Breast epithelium (tissue), 4 donors: ENCODE measurements at regions not wholly inside any gene's neighbourhood (a gene's known extent, or its start where the extent isn't known, plus 50 kb on each side); places are given as distances from the start of the nearest gene placed in this dataset.

ENCODE experiments used
- DNase-seq, 2 donors: peaks; one replicate each; pipeline ENCODE4 v3.0.0-alpha.2; 2019; ENCODE audit warnings: low spot score in 2 of 2
- H3K27ac ChIP-seq, 2 donors: fragments of 200-600 bp; sonication (generic) in 1 of 2; one replicate each; pipeline ENCODE4 v1.5.1; 2016 to 2019; ENCODE audit warnings: mild to moderate bottlenecking in 1 of 2
- H3K27me3 ChIP-seq, 2 donors: fragments of 200-600 bp; sonication (generic) in 1 of 2; one replicate each; pipeline versions ENCODE4 v1.5.1 to v1.6.0; 2017 to 2019; ENCODE audit warnings: control low read depth in 1 of 2, mild to moderate bottlenecking in 1 of 2
- H3K36me3 ChIP-seq: fragments of 200-600 bp; one replicate; pipeline ENCODE4 v1.5.1; 2019
- H3K4me1 ChIP-seq, 2 donors: fragments of 200-600 bp; sonication (generic); one replicate each; pipeline ENCODE4 v1.5.1; 2016 to 2019; ENCODE audit warnings: control low read depth in 1 of 2
- H3K4me3 ChIP-seq, 3 donors: fragments of 200-600 bp; sonication (generic); 1 replicate in 2 of 3; 2 replicates in 1 of 3; pipeline ENCODE4 v1.5.1; 2016 to 2019; ENCODE audit warnings: mild to moderate bottlenecking in 3 of 3, moderate library complexity in 2 of 3
- H3K9me3 ChIP-seq, 2 donors: fragments of 200-600 bp; sonication (generic) in 1 of 2; one replicate each; pipeline ENCODE4 v1.5.1; 2016 to 2019; ENCODE audit warnings: control low read depth in 1 of 2
- CTCF ChIP-seq, 3 donors: fragments of 450-650 bp; IDR thresholded peaks; one replicate each; pipeline ENCODE4 v1.5.1; 2016 to 2017; ENCODE audit warnings: antibody characterized with exemption in 3 of 3, mild to moderate bottlenecking in 3 of 3, moderate library complexity in 3 of 3
- POLR2A ChIP-seq: fragments of 450-650 bp; IDR thresholded peaks from one replicate; pipeline ENCODE4 v1.6.1; 2016; ENCODE audit warnings: antibody characterized with exemption, mild to moderate bottlenecking, moderate library complexity
- POLR2AphosphoS5 ChIP-seq, 3 donors: sonication (generic); formaldehyde crosslinking; IDR thresholded peaks; one replicate each; pipeline ENCODE4 v1.6.1; 2017; ENCODE audit warnings: antibody characterized with exemption in 3 of 3
- intact Hi-C: fragments of 100-400 bp; cut with DNase I; formaldehyde crosslinking; loops from one replicate; pipeline ENCODE4 v1.15.1; 2023; ENCODE audit warnings: low total_unique reads

GRCh38 chr11:92769112-92769511 is 200.3 kb upstream of the MTNR1B start:
- intact Hi-C loops: no loop called here
- Histone ChIP-seq H3K27ac (no peak overlapping the region), H3K27me3 (no peaks in the 10 kb centered on the region), H3K4me1 (no peaks in the 10 kb centered on the region), H3K4me3 (no peak overlapping the region), H3K36me3 (peaks cover 8% of the 10 kb centered on the region), H3K9me3 (no peaks in the 10 kb centered on the region)
- DNase-seq: no peak
- TF ChIP-seq CTCF (IDR thresholded peaks at IDR 0.05) (no peak), POLR2AphosphoS5 (IDR thresholded peaks at IDR 0.05) (no peak), POLR2A (no peak)

DNA sequence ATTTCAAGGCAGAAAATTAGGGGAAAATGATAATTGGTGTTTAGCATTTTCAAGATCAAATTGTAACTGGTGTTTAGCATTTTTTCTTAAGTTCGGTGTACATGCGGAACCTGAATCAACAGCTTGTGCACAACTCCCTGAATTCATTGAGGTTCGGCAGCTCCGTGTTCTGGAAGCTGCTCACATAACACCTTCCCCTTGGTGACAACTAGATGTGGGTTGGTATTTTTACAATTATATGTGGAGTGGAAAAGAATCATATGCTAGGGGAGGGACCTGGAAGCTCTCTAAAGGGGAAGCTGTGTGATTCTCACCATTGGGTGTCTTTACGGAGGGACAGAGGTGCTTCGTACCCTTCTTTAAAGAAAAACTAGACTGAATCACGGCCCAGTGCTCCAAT is 199.0 kb upstream of the MTNR1B start:
- no peak for TF ChIP-seq POLR2A
- no peak for TF ChIP-seq POLR2AphosphoS5 (IDR thresholded peaks at IDR 0.05)
- TF ChIP-seq CTCF (IDR thresholded peaks at IDR 0.05): no peak
- no peaks in the 10 kb centered on the region for H3K9me3 ChIP-seq
- H3K27me3 ChIP-seq: no peaks in the 10 kb centered on the region
- H3K27ac ChIP-seq: no peak overlapping the region
- no peak for DNase-seq
- H3K4me1 ChIP-seq: no peaks in the 10 kb centered on the region
- no peak overlapping the region for H3K4me3 ChIP-seq
- intact Hi-C loops: no loop called here
- H3K36me3 ChIP-seq: peaks cover 8% of the 10 kb centered on the region

- no peaks in the 10 kb centered on the region for H3K9me3 ChIP-seq
- peaks cover 8% of the 10 kb centered on the region for H3K36me3 ChIP-seq
- H3K4me3 ChIP-seq: no peak overlapping the region
- H3K27me3 ChIP-seq: no peaks in the 10 kb centered on the region
- H3K27ac ChIP-seq: no peak overlapping the region
- no peak for DNase-seq
- TF ChIP-seq POLR2A: no peak
- TF ChIP-seq CTCF (IDR thresholded peaks at IDR 0.05): no peak
- TF ChIP-seq POLR2AphosphoS5 (IDR thresholded peaks at IDR 0.05): no peak
- intact Hi-C loops: no loop called here
- no peaks in the 10 kb centered on the region for H3K4me1 ChIP-seq
Observed at GRCh38 chr11:92770981-92771380, 198.5 kb upstream of the MTNR1B start.

DNA sequence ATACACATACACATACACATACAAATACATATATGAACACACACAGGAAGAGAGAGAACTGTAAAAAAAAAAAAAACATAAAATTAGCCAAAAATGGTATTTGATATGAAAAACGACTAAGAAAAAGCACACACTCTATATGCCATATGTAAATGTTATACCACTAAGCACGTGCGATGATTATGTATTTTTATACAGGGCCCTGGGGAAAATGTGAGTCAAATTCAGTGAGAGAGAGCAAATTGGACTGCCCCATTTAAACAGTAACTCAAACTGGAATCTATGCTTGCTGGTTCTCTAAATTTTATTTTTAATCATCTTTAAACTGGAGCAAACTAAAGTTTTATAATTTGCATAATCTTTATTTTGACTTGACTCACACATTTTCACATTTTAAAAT is 197.8 kb upstream of the MTNR1B start:
- no peaks in the 10 kb centered on the region for H3K9me3 ChIP-seq
- intact Hi-C loops: no loop called here
- H3K36me3 ChIP-seq: peaks cover 8% of the 10 kb centered on the region
- no peak overlapping the region for H3K27ac ChIP-seq
- no peaks in the 10 kb centered on the region for H3K4me1 ChIP-seq
- no peaks in the 10 kb centered on the region for H3K27me3 ChIP-seq
- no peak for DNase-seq
- no peak overlapping the region for H3K4me3 ChIP-seq
- no peak for TF ChIP-seq POLR2A
- no peak for TF ChIP-seq POLR2AphosphoS5 (IDR thresholded peaks at IDR 0.05)
- no peak for TF ChIP-seq CTCF (IDR thresholded peaks at IDR 0.05)

DNA sequence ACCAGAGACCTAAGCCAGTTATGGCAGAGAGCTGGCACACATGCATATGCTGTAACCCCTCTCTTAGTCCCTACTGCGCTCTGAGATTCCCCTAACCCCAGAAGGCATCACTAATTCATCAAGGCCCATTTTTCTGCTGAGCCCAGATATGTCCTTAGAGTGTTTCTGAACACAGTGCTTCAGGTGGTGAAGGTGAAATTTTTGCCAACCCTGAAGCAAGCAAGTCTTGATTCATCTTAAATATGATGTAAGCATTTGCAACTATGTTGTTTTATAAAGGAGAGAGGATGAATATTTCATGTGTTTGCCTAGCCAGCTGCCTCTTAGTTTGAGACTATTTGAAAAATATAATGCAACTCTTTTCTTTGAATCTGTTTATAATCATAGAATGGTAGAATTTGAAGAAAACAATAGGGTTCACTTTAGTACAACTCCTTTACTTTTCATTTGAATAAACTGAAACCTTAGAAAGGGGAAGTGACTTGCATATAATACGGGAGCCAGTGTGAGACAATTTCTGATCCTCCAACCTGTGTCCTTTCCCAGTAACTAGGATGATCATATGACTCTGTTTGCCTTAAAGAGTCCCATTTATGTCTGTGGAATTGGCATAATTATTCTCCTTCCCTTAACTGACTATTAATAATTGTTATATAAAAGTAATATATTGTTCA is 194.3 kb upstream of the MTNR1B start:
- H3K36me3 ChIP-seq: peaks cover 8% of the 10 kb centered on the region
- no peak overlapping the region for H3K27ac ChIP-seq
- no peaks in the 10 kb centered on the region for H3K9me3 ChIP-seq
- intact Hi-C loops: no loop called here
- TF ChIP-seq POLR2AphosphoS5 (IDR thresholded peaks at IDR 0.05): no peak
- no peak for TF ChIP-seq POLR2A
- no peak for TF ChIP-seq CTCF (IDR thresholded peaks at IDR 0.05)
- H3K27me3 ChIP-seq: no peaks in the 10 kb centered on the region
- no peak overlapping the region for H3K4me3 ChIP-seq
- DNase-seq: no peak
- H3K4me1 ChIP-seq: no peaks in the 10 kb centered on the region
